Natural killer cell (primary cell): ENCODE measurements at regions not wholly inside any gene's neighbourhood (a gene's known extent, or its start where the extent isn't known, plus 50 kb on each side); places are given as distances from the start of the nearest gene placed in this dataset.

Experiments
- ATAC-seq, 3 donors: fragments of 150-1000 bp in 2 of 3; fragments of 200-7000 bp in 1 of 3; cut with Tn5 transposase; 1 replicate in 1 of 3; 2 replicates in 2 of 3; pipeline ENCODE4 v1.10.0; 2021; ENCODE audit warnings: mild to moderate bottlenecking in 2 of 3, moderate library complexity in 2 of 3
- DNase-seq, 2 donors: peaks; one replicate each; pipeline versions ENCODE4 v3.0.0 to v3.0.0-alpha.2; 2013 to 2021; ENCODE audit warnings: mixed read lengths in 1 of 2
- H3K27ac ChIP-seq: one replicate; pipeline ENCODE4 v1.5.1; 2013; ENCODE audit warnings: mild to moderate bottlenecking, low read length
- H3K27me3 ChIP-seq: one replicate; pipeline ENCODE4 v1.6.1; 2013; ENCODE audit warnings: low read length; ENCODE audit not compliant: control insufficient read depth, insufficient read depth
- H3K36me3 ChIP-seq: one replicate; pipeline ENCODE4 v1.6.1; 2013; ENCODE audit warnings: low read length; ENCODE audit not compliant: control insufficient read depth, insufficient read depth
- H3K4me1 ChIP-seq: one replicate; pipeline ENCODE4 v1.6.1; 2013; ENCODE audit warnings: low read length; ENCODE audit not compliant: control insufficient read depth, insufficient read depth
- H3K4me3 ChIP-seq: one replicate; pipeline ENCODE4 v1.5.1; 2013; ENCODE audit warnings: low read length
- H3K9me3 ChIP-seq: one replicate; pipeline ENCODE4 v1.6.1; 2013; ENCODE audit warnings: low read length; ENCODE audit not compliant: control insufficient read depth, insufficient read depth
- H3K27ac Mint-ChIP-seq, 2 donors: one replicate each; pipeline ENCODE4 v1.8.0; 2022; ENCODE audit warnings: mild to moderate bottlenecking in 2 of 2, mixed read lengths in 2 of 2, moderate library complexity in 1 of 2
- H3K27me3 Mint-ChIP-seq, 2 donors: one replicate each; pipeline ENCODE4 v1.8.0; 2022; ENCODE audit warnings: low read depth in 2 of 2, mixed read lengths in 2 of 2
- H3K36me3 Mint-ChIP-seq: one replicate; pipeline ENCODE4 v1.8.0; 2022; ENCODE audit warnings: mixed read lengths
- H3K4me1 Mint-ChIP-seq, 2 donors: one replicate each; pipeline ENCODE4 v1.8.0; 2022; ENCODE audit warnings: mixed read lengths in 2 of 2
- H3K4me3 Mint-ChIP-seq: one replicate; pipeline ENCODE4 v1.8.0; 2022; ENCODE audit warnings: mild to moderate bottlenecking, moderate library complexity, mixed read lengths
- H3K9me3 Mint-ChIP-seq, 2 donors: one replicate each; pipeline ENCODE4 v1.8.0; 2022; ENCODE audit warnings: mixed read lengths in 2 of 2
- WGBS: methylation state at CpG from one replicate; pipeline ENCODE4 v1.1.7; 2013; ENCODE audit warnings: missing lambda C conversion rate; ENCODE audit not compliant: insufficient coverage; 5-methylcytosine and 5-hydroxymethylcytosine counted together
- intact Hi-C: fragments of 100-400 bp; cut with micrococcal nuclease; formaldehyde crosslinking; loops from one replicate; pipeline ENCODE4 v1.14.2; 2022
- TF ChIP-seq, protein P1 (sequence below): fragments of 200-600 bp; IDR thresholded peaks from one replicate; pipeline ENCODE4 v1.8.0; 2022; ENCODE audit warnings: antibody characterized with exemption

- Mint-ChIP-seq H3K9me3 (no peaks in the 10 kb centered on the region), H3K27ac (no peak overlapping the region), H3K27me3 (peaks cover 0 to 6% of the 10 kb centered on the region in 2 donors), H3K4me3 (no peak overlapping the region), H3K4me1 (peaks cover 0 to 4% of the 10 kb centered on the region in 2 donors), H3K36me3 (no peaks in the 10 kb centered on the region)
- Histone ChIP-seq H3K9me3 (no peaks in the 10 kb centered on the region), H3K27ac (no peak overlapping the region), H3K4me1 (no peaks in the 10 kb centered on the region), H3K4me3 (no peak overlapping the region), H3K36me3 (no peaks in the 10 kb centered on the region), H3K27me3 (no peaks in the 10 kb centered on the region)
- ATAC-seq (no peak), DNase-seq (no peak)
- WGBS, result 82% methylated on average over 6 of the region's 7 CpGs
- TF ChIP-seq, protein P1, sequence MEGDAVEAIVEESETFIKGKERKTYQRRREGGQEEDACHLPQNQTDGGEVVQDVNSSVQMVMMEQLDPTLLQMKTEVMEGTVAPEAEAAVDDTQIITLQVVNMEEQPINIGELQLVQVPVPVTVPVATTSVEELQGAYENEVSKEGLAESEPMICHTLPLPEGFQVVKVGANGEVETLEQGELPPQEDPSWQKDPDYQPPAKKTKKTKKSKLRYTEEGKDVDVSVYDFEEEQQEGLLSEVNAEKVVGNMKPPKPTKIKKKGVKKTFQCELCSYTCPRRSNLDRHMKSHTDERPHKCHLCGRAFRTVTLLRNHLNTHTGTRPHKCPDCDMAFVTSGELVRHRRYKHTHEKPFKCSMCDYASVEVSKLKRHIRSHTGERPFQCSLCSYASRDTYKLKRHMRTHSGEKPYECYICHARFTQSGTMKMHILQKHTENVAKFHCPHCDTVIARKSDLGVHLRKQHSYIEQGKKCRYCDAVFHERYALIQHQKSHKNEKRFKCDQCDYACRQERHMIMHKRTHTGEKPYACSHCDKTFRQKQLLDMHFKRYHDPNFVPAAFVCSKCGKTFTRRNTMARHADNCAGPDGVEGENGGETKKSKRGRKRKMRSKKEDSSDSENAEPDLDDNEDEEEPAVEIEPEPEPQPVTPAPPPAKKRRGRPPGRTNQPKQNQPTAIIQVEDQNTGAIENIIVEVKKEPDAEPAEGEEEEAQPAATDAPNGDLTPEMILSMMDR, result no peak
- intact Hi-C loops, result no loop called here
These were observed 58.8 kb upstream of the RAI14 start for GRCh38 chr5:34597034-34598027.

- Mint-ChIP-seq H3K9me3 (no peaks in the 10 kb centered on the region), H3K27ac (no peak overlapping the region), H3K4me1 (peaks cover 0 to 4% of the 10 kb centered on the region in 2 donors), H3K27me3 (peaks cover 0 to 6% of the 10 kb centered on the region in 2 donors), H3K36me3 (no peaks in the 10 kb centered on the region), H3K4me3 (no peak overlapping the region)
- WGBS, result 90% methylated on average over 5 of the region's 5 CpGs
- no peak overlapping the region for H3K27ac ChIP-seq
- ATAC-seq, result no peak
- intact Hi-C loops, result no loop called here
- H3K36me3 ChIP-seq, result no peaks in the 10 kb centered on the region
- H3K4me1 ChIP-seq, result no peaks in the 10 kb centered on the region
- no peak for DNase-seq
- H3K9me3 ChIP-seq, result no peaks in the 10 kb centered on the region
- no peak overlapping the region for H3K4me3 ChIP-seq
- TF ChIP-seq, protein P1, result no peak
- H3K27me3 ChIP-seq, result no peaks in the 10 kb centered on the region
These were observed 57.8 kb upstream of the RAI14 start for GRCh38 chr5:34598177-34598794.

DNA sequence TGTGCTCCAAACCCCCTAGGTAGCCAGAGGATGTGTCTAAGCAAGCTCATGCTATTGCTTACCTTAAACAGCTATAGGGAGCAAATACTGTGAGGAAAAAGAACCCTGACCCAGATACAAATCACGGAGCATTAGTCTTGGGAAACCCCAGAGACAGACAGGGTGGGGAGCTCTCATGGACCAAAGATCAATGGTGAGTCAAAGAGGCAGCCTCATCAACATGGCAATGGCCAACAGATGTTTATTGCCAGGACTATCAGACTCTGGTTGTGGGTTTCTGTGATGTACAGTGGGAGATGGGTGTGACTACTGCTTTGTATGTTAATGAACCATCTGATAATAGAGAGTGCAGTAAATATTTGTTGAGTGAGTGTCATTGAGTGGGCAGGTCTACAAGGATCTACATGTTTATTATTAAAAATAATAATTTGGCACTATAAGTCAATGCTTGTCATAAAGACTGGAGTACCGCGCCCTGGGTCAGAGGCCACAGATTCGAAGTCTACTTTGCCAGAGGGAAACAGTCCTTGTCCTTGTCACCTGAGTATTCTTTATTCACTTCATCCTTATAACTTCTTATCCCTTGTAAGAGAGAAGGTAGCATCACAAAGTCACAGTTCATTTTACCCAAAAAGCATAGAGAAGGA, 56.5 kb upstream of the RAI14 start:
- TF ChIP-seq, protein P1, result no peak
- ATAC-seq (no peak), DNase-seq (no peak)
- H3K27me3 Mint-ChIP-seq, result peaks cover 0 to 6% of the 10 kb centered on the region in 2 donors
- no peak overlapping the region for H3K4me3 ChIP-seq
- H3K4me1 ChIP-seq, result no peaks in the 10 kb centered on the region
- no peaks in the 10 kb centered on the region for H3K36me3 ChIP-seq
- H3K4me3 Mint-ChIP-seq, result no peak overlapping the region
- no peaks in the 10 kb centered on the region for H3K27me3 ChIP-seq
- H3K36me3 Mint-ChIP-seq, result no peaks in the 10 kb centered on the region
- WGBS, result 90% methylated on average over 4 of the region's 4 CpGs
- H3K27ac ChIP-seq, result no peak overlapping the region
- no peaks in the 10 kb centered on the region for H3K9me3 Mint-ChIP-seq
- H3K27ac Mint-ChIP-seq, result no peak overlapping the region
- H3K9me3 ChIP-seq, result no peaks in the 10 kb centered on the region
- intact Hi-C loops, result no loop called here
- peaks cover 0 to 4% of the 10 kb centered on the region in 2 donors for H3K4me1 Mint-ChIP-seq
